ENCODE measurements at regions not wholly inside any gene's neighbourhood (a gene's known extent, or its start where the extent isn't known, plus 50 kb on each side); places are given as distances from the start of the nearest gene placed in this dataset.

DNA sequence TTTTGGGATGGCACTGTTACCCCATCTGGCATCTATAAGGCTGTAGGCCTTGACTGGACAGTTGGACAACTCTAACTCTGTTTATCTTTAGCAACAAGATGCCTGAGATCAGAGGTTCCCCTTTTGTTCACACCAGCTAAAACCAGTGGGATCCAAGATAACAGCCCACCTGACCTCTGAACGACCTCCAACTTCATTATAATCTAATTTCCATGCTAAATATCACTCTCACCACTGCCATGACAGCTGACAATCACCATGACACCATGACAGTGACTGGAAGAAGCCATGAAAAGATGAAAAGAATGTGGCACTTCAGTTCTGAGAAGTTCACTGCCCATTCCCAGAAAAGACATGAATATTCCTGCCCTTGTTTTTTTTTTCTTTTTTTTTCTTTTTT, 281.4 kb upstream of the TAC1 start:
- H3K27ac Mint-ChIP-seq = no peak overlapping the region
- no peaks in the 10 kb centered on the region for H3K36me3 Mint-ChIP-seq (ENCODE audit: low read depth)
- H3K27me3 Mint-ChIP-seq (ENCODE audit: insufficient read depth) = no peaks in the 10 kb centered on the region
- peaks cover 9% of the 10 kb centered on the region for H3K9me3 Mint-ChIP-seq
- no peak overlapping the region for H3K4me3 Mint-ChIP-seq
- no peak for DNase-seq (ENCODE audit: low spot score)
- intact Hi-C loops (cut with micrococcal nuclease) = no loop called here
- no peaks in the 10 kb centered on the region for H3K4me1 Mint-ChIP-seq (ENCODE audit: low read depth)

DNA sequence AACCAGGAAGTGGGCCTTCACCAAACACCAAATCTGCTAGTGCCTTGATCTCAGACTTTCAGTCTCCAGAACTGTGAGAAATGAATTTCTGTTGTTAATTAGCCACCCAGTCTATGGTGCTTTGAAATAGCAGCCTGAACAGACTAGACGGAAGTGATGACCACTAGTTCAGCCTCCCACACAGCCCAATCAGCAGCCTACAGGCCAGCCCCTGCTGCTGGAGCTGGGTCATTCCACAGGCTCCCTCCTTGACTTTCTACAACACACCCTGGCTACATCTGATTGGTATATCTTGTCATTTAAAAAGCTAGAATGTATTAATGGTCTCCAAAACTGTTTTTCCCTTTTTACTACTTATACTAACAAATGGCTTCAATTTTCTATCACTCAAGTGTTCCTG, 277.2 kb upstream of the TAC1 start:
- Mint-ChIP-seq H3K27ac (no peak overlapping the region), H3K4me3 (no peak overlapping the region), H3K9me3 (peaks cover under 1% of the 10 kb centered on the region), H3K27me3 (ENCODE audit: insufficient read depth) (no peaks in the 10 kb centered on the region), H3K4me1 (ENCODE audit: low read depth) (no peaks in the 10 kb centered on the region), H3K36me3 (ENCODE audit: low read depth) (no peaks in the 10 kb centered on the region)
- no peak for DNase-seq (ENCODE audit: low spot score)
- intact Hi-C loops (cut with micrococcal nuclease) = no loop called here

DNA sequence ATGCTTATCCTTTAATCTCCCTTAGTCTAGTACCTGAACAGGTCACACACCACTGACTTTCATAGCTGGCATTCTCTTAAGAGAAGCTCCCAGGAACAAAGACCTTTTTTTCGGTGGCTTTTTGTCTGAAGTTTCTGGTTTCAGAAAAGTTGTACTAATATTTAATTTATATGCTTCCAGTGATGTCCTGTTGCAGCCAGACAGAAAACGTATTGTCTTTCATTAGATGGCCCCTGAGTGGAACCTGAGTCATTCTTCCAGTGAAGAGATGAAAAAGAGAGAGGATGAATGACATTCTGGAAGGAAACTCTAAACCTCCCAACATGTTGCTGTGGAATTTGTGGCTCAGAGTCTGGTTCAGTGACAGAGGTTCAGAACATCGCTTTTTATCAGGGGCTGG, 274.8 kb upstream of the TAC1 start:
- Mint-ChIP-seq H3K27me3 (ENCODE audit: insufficient read depth) (no peaks in the 10 kb centered on the region), H3K27ac (no peak overlapping the region), H3K4me1 (ENCODE audit: low read depth) (no peaks in the 10 kb centered on the region), H3K9me3 (no peaks in the 10 kb centered on the region), H3K36me3 (ENCODE audit: low read depth) (no peaks in the 10 kb centered on the region), H3K4me3 (no peak overlapping the region)
- no peak for DNase-seq (ENCODE audit: low spot score)
- intact Hi-C loops (cut with micrococcal nuclease) = no loop called here

DNA sequence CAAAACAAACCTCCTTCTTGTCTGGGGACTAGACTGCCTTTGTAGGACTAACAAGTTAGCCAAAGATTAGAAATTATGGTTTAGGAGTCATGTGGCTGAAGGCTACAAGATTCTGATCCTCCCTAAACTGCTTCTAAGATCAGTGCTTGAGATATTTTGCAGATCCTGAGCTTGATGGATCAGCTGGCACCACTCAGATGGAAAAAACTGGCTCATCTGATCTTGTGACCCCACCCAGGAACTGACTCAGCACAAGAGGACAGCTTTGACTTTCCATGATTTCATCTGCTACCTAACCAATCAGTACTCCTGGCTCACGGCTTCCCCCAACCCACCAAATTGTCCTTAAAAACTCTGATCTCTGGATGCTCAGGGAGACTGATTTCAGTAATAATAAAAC, 271.5 kb upstream of the TAC1 start:
- intact Hi-C loops (cut with micrococcal nuclease) = no loop called here
- no peak for DNase-seq (ENCODE audit: low spot score)
- Mint-ChIP-seq H3K9me3 (no peaks in the 10 kb centered on the region), H3K27ac (no peak overlapping the region), H3K4me3 (no peak overlapping the region), H3K36me3 (ENCODE audit: low read depth) (no peaks in the 10 kb centered on the region), H3K27me3 (ENCODE audit: insufficient read depth) (no peaks in the 10 kb centered on the region), H3K4me1 (ENCODE audit: low read depth) (no peaks in the 10 kb centered on the region)

DNA sequence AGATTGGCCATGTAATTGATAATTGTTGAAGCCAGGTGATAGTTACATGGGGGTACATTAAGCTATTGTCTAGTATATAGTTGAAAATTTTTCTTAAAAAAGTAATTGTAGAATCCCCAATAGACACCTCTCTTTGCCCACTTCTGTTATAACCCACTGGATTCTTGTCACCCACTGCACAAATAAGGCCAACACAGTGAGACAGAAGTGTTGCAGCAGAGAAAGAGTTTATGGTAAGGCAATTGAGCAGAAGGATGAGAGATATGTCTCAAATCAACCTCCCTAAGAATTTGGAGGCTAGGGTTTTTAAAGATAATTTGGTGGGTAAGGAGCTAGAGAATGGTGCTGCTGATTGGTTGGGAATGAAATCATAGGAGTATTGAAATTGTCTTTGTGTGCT, 270.3 kb upstream of the TAC1 start:
- no peaks in the 10 kb centered on the region for H3K9me3 Mint-ChIP-seq
- no peak overlapping the region for H3K4me3 Mint-ChIP-seq
- no peaks in the 10 kb centered on the region for H3K36me3 Mint-ChIP-seq (ENCODE audit: low read depth)
- DNase-seq (ENCODE audit: low spot score) = no peak
- H3K4me1 Mint-ChIP-seq (ENCODE audit: low read depth) = no peaks in the 10 kb centered on the region
- no peaks in the 10 kb centered on the region for H3K27me3 Mint-ChIP-seq (ENCODE audit: insufficient read depth)
- H3K27ac Mint-ChIP-seq = no peak overlapping the region
- intact Hi-C loops (cut with micrococcal nuclease) = no loop called here

DNA sequence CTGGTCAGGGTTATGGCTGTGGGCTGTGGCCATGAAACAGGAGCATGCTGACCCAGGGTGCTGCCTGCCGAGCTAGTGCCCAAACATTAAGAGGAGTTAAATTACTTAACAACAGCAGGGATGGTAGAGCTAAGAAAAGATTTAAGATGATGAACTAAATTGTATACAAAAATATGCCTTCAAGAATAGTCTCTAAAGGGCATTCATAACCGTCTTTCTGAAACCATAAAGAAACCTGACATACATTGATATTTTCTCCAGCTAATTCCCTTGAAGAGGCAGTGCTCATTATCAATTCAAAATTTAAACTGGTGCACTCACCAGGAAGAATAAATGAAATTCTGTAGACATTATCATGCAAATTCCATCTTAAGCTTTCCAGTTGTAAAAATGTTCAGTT, 265.8 kb upstream of the TAC1 start:
- no peaks in the 10 kb centered on the region for H3K9me3 Mint-ChIP-seq
- DNase-seq (ENCODE audit: low spot score) = no peak
- no peaks in the 10 kb centered on the region for H3K27me3 Mint-ChIP-seq (ENCODE audit: insufficient read depth)
- no peaks in the 10 kb centered on the region for H3K4me1 Mint-ChIP-seq (ENCODE audit: low read depth)
- intact Hi-C loops (cut with micrococcal nuclease) = no loop called here
- H3K4me3 Mint-ChIP-seq = no peak overlapping the region
- no peak overlapping the region for H3K27ac Mint-ChIP-seq
- H3K36me3 Mint-ChIP-seq (ENCODE audit: low read depth) = no peaks in the 10 kb centered on the region

DNA sequence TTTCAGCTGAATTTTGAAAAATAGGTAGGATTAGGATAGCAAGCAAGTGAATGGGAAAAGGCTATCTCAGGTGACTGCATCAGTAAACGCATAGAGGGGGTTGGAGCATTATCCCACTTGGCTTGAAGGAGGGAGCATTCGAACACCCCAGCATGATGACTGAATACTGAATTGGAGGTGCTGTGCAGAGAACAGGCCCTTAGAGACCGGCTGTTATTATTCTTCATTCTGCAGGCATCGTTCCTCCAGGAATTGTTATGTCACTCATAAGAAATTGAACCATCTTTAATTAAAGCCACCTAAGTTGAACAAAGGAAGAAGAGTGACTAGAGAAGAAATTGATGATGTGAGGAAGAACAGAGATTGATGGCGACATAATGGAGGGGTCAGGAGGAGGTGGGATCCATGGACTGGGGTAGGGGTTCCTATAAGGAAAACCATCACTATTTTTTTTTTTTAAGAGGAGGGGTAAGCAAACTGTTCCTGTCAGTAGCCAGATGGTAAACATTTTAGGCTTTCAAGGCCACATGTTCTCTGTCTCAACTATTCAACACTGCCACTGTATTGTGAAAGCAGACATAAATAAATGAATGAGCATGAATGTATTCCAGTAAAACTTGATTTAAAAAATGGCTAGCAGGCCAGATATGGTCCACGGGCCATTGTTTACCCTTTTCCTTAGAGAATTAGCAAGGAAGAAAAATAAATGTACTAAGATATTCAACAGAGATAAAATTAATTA, 264.7 kb upstream of the TAC1 start:
- Mint-ChIP-seq H3K27me3 (ENCODE audit: insufficient read depth) (no peaks in the 10 kb centered on the region), H3K27ac (no peak overlapping the region), H3K9me3 (no peaks in the 10 kb centered on the region), H3K4me3 (no peak overlapping the region), H3K4me1 (ENCODE audit: low read depth) (no peaks in the 10 kb centered on the region), H3K36me3 (ENCODE audit: low read depth) (no peaks in the 10 kb centered on the region)
- no peak for DNase-seq (ENCODE audit: low spot score)
- intact Hi-C loops (cut with micrococcal nuclease) = no loop called here

DNA sequence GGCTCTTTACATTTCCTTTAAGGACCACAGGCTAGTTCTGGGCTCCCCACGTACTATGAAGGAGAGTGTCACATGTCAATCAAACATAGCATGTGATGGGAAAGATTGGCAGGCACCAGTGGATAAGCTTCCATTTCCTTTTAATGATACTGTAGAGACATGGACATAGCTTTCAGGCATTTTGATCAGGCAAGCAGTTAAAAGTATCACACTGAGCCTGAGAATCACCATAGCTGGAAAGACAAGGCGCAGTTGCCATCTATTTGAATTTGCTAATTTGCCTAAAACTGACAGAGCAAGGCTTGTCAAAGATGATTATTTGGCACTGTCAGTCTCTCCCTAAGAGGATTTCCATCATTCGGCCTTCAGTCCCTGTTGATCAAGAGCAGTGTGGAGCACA, 263.4 kb upstream of the TAC1 start:
- H3K27ac Mint-ChIP-seq = no peak overlapping the region
- H3K4me3 Mint-ChIP-seq = no peak overlapping the region
- no peaks in the 10 kb centered on the region for H3K36me3 Mint-ChIP-seq (ENCODE audit: low read depth)
- no peaks in the 10 kb centered on the region for H3K9me3 Mint-ChIP-seq
- no peaks in the 10 kb centered on the region for H3K4me1 Mint-ChIP-seq (ENCODE audit: low read depth)
- intact Hi-C loops (cut with micrococcal nuclease) = no loop called here
- no peaks in the 10 kb centered on the region for H3K27me3 Mint-ChIP-seq (ENCODE audit: insufficient read depth)
- DNase-seq (ENCODE audit: low spot score) = no peak

DNA sequence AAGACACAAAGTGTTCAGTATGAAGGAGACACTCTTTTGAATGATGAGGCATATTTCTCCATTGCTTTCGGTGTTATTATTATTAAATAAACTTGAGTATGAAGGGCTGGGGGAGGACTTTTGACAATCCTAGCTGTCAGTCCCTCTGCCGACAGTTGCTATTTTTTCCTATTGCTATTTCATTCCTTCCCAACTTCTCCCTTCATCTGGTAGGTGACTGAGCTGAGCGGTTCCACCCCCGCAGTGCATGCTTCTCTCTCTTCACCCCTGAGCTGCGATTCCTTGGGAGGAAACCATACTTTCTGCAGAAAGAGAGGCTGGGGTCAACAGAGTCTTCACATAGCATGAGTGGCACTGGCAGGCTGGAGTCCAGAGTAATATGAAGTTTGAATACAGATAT, 261.2 kb upstream of the TAC1 start:
- H3K27me3 Mint-ChIP-seq (ENCODE audit: insufficient read depth) = no peaks in the 10 kb centered on the region
- no peak overlapping the region for H3K27ac Mint-ChIP-seq
- no peak for DNase-seq (ENCODE audit: low spot score)
- no peaks in the 10 kb centered on the region for H3K4me1 Mint-ChIP-seq (ENCODE audit: low read depth)
- no peak overlapping the region for H3K4me3 Mint-ChIP-seq
- H3K36me3 Mint-ChIP-seq (ENCODE audit: low read depth) = no peaks in the 10 kb centered on the region
- H3K9me3 Mint-ChIP-seq = no peaks in the 10 kb centered on the region
- intact Hi-C loops (cut with micrococcal nuclease) = no loop called here

DNA sequence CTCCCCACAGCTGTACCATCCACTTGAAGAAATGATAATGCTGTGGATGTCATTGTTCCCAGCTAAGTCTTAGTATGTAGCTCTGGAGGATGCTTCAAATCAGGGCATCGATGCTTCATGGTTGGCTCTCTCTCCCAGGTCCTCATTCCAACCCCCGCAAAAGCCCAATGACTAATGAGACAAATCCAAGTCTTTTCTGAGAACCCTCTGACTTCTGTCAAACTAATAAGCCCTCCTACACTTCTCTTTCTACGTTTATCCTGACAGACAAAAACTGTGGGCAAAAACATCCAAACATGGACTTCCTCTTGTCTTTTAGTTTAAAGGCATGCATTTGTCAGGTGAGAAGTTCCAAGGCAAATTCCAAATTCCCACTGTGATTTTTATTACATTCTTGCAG, 260.4 kb upstream of the TAC1 start:
- Mint-ChIP-seq H3K4me3 (no peak overlapping the region), H3K4me1 (ENCODE audit: low read depth) (no peaks in the 10 kb centered on the region), H3K36me3 (ENCODE audit: low read depth) (no peaks in the 10 kb centered on the region), H3K9me3 (no peaks in the 10 kb centered on the region), H3K27me3 (ENCODE audit: insufficient read depth) (no peaks in the 10 kb centered on the region), H3K27ac (no peak overlapping the region)
- intact Hi-C loops (cut with micrococcal nuclease) = no loop called here
- DNase-seq (ENCODE audit: low spot score) = no peak

DNA sequence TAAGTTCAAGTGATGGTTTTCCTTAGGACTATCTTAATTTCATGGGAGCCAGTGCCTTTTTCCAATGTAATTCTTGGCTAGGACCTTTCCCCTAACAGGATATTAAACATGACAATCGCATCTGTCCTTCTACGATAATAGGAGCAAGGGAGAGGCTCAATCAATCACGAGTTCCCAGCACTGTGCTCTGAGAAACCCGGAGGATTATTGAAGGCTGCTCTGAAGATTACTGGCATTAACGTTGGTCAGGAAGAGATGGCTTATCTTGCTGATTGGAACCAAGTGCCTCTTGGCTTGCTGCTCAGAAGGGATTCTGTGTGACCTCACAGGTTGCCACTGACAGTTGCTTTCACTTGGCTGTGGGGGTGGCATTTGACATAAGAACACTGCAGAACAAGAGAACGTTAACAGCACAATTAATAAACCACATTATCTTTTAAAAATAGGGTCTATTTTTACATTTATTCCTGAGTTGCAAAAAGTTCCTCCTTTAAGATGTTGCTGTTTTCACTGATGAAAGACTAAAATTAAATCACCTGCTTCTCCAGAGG, 252.1 kb upstream of the TAC1 start:
- Mint-ChIP-seq H3K27me3 (ENCODE audit: insufficient read depth) (no peaks in the 10 kb centered on the region), H3K4me1 (ENCODE audit: low read depth) (no peaks in the 10 kb centered on the region), H3K27ac (no peak overlapping the region), H3K9me3 (no peaks in the 10 kb centered on the region), H3K36me3 (ENCODE audit: low read depth) (no peaks in the 10 kb centered on the region), H3K4me3 (no peak overlapping the region)
- DNase-seq (ENCODE audit: low spot score) = no peak
- intact Hi-C loops (cut with micrococcal nuclease) = no loop called here

DNA sequence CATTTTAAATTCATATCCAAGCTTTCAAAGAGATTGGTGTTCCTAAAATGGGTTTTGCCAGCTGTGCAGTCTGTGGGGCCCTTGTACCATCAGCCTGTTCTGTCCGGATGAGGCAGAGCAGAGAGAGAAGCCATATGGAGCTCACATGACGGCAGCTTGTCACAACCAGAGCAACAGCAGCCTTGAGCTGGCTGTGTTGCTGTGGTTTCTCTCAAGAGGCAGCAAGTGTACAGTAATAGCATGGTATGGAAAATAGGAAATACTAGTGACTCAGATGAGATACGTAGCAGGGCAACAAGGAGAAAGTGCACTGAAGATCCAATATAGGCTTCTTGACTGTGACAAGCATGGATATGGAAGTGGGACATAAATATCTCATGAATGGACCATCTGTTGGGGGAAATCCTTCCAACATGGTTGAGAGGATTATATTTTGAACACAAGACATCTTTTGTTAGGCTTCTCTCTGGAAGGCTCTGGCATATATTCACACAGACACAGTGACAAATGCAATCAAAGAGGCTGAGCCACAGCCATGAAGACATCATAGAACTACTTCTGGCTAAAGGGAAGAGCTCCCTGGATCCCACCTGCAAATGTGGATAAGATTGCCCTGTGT, 251.0 kb upstream of the TAC1 start:
- DNase-seq (ENCODE audit: low spot score) = no peak
- Mint-ChIP-seq H3K9me3 (no peaks in the 10 kb centered on the region), H3K4me3 (no peak overlapping the region), H3K36me3 (ENCODE audit: low read depth) (no peaks in the 10 kb centered on the region), H3K4me1 (ENCODE audit: low read depth) (no peaks in the 10 kb centered on the region), H3K27ac (no peak overlapping the region), H3K27me3 (ENCODE audit: insufficient read depth) (no peaks in the 10 kb centered on the region)
- intact Hi-C loops (cut with micrococcal nuclease) = no loop called here

DNA sequence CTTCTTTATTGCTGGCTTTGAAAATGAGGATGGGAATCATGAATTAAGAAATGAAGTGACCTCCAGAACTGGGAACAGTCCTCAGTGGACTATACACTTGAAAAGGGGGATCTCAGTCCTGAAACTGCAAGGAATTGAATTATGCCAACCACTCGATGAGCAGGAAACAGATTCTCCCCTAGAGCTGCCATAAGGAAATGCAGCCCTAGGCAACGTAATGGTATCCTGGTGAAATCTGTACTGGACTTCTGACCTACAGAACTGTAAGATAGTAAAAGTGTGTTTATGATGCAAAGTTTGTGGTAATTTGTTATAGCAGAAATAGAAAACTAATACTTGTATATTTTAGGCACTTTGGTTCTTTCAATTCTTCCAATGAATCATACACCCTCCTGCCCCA, 236.4 kb upstream of the TAC1 start:
- H3K4me1 Mint-ChIP-seq (ENCODE audit: low read depth) = no peaks in the 10 kb centered on the region
- H3K27me3 Mint-ChIP-seq (ENCODE audit: insufficient read depth) = no peaks in the 10 kb centered on the region
- H3K4me3 Mint-ChIP-seq = no peak overlapping the region
- no peak for DNase-seq (ENCODE audit: low spot score)
- no peaks in the 10 kb centered on the region for H3K36me3 Mint-ChIP-seq (ENCODE audit: low read depth)
- intact Hi-C loops (cut with micrococcal nuclease) = loop anchor here (5.0 kb wide), 1 partner anchor 352 kb away; no protein-coding TSS in a partner anchor
- no peaks in the 10 kb centered on the region for H3K9me3 Mint-ChIP-seq
- H3K27ac Mint-ChIP-seq = no peak overlapping the region

Data from activated T-helper 1 cell treated with anti-CD3 and anti-CD28 coated beads, Interleukin-12 subunit alpha, Interleukin-12 subunit beta, Interleukin-2, Interleukin-4 antibody, amounts not matched to agents 30 ng/mL and 10 ng/mL and 1 ng/mL, durations not matched to agents 14 hours and 24 hours and 36 hours (primary cell).